K562 (cell line): ENCODE measurements at regions not wholly inside any gene's neighbourhood (a gene's known extent, or its start where the extent isn't known, plus 50 kb on each side); places are given as distances from the start of the nearest gene placed in this dataset.
A peak's percentile ranks its signal among the peaks of the same experiment; 100 is the strongest.

ENCODE experiments used
- CBFA2T3 ChIP-seq: fragments of 450-650 bp; IDR thresholded peaks from 2 replicates; pipeline ENCODE4 v1.6.1; 2017
- CBX8 ChIP-seq: fragments of 200-600 bp; sonication (generic); IDR thresholded peaks from 2 replicates; pipeline ENCODE4 v1.6.1; 2012; ENCODE audit warnings: borderline replicate concordance, mixed run types, low read depth, mild to moderate bottlenecking, moderate library complexity, mixed read lengths, low read length, control low read depth, inconsistent platforms; ENCODE audit not compliant: poor library complexity, severe bottlenecking; ENCODE audit errors: extremely low read depth
- CEBPB ChIP-seq: fragments of 450-650 bp; IDR thresholded peaks from 2 replicates; pipeline ENCODE4 v1.6.1; 2016; ENCODE audit warnings: missing genetic modification characterization, missing compliant biosample characterization
- CREB3 ChIP-seq: fragments of 450-650 bp; conservative IDR thresholded peaks from 2 replicates; pipeline ENCODE4 v1.6.1; 2016; ENCODE audit warnings: missing genetic modification characterization, low read depth, mild to moderate bottlenecking, missing compliant biosample characterization, moderate library complexity
- ETS2 ChIP-seq: IDR thresholded peaks from 2 replicates; pipeline ENCODE4 v1.6.1; 2016; ENCODE audit warnings: borderline replicate concordance, missing genetic modification characterization, mild to moderate bottlenecking, moderate library complexity, missing compliant biosample characterization; ENCODE audit not compliant: poor library complexity, severe bottlenecking
- FOXK1 ChIP-seq: sonication (generic); formaldehyde crosslinking; IDR thresholded peaks from 2 replicates; pipeline ENCODE4 v1.8.0; 2022; ENCODE audit warnings: missing genetic modification reagents, mild to moderate bottlenecking, borderline replicate concordance
- NCOA1 ChIP-seq: fragments of 450-650 bp; IDR thresholded peaks from 2 replicates; pipeline ENCODE4 v1.6.1; 2016; ENCODE audit warnings: low read depth
- PREB ChIP-seq: sonication (generic); formaldehyde crosslinking; IDR thresholded peaks from 2 replicates; pipeline ENCODE4 v1.8.1; 2023; ENCODE audit warnings: mild to moderate bottlenecking, missing genetic modification reagents
- PTBP1 ChIP-seq: fragments of 200-400 bp; formaldehyde crosslinking; IDR thresholded peaks from 2 replicates; pipeline ENCODE4 v1.6.1; 2017; ENCODE audit warnings: low read depth, low read length
- PTTG1 ChIP-seq: fragments of 450-650 bp; IDR thresholded peaks from 2 replicates; pipeline ENCODE4 v1.6.1; 2016; ENCODE audit warnings: low read depth, mild to moderate bottlenecking, missing genetic modification characterization, missing compliant biosample characterization
- RBM25 ChIP-seq: fragments of 200-400 bp; formaldehyde crosslinking; IDR thresholded peaks from 2 replicates; pipeline ENCODE4 v1.6.1; 2018; ENCODE audit warnings: low read length, low read depth, moderate library complexity; ENCODE audit not compliant: severe bottlenecking
- RNF219 ChIP-seq: fragments of 250-450 bp; sonication (Bioruptor Pico); IDR thresholded peaks from 2 replicates; pipeline ENCODE4 v1.5.0; 2022; ENCODE audit warnings: mild to moderate bottlenecking
- SFPQ ChIP-seq: fragments of 200-400 bp; formaldehyde crosslinking; IDR thresholded peaks from 2 replicates; pipeline ENCODE4 v1.6.1; 2017; ENCODE audit warnings: mild to moderate bottlenecking, low read depth, low read length, moderate library complexity
- SMARCC2 ChIP-seq: fragments of 450-650 bp; IDR thresholded peaks from 2 replicates; pipeline ENCODE4 v1.6.1; 2017; ENCODE audit warnings: antibody characterized with exemption, moderate library complexity, mild to moderate bottlenecking, low read depth
- SPI1 ChIP-seq: IDR thresholded peaks from 2 replicates; pipeline ENCODE4 v1.6.1; 2011; ENCODE audit warnings: low read depth, low read length, control low read depth, borderline replicate concordance
- STAT5A ChIP-seq: IDR thresholded peaks from 2 replicates; pipeline ENCODE4 v1.6.1; 2012; ENCODE audit warnings: low read length, inconsistent platforms, borderline replicate concordance
- TGIF2 ChIP-seq: sonication (generic); formaldehyde crosslinking; IDR thresholded peaks from 2 replicates; pipeline ENCODE4 v1.8.1; 2022; ENCODE audit warnings: mild to moderate bottlenecking, missing genetic modification reagents, moderate library complexity
- ZBTB26 ChIP-seq: fragments of 450-650 bp; formaldehyde crosslinking; IDR thresholded peaks from 2 replicates; pipeline ENCODE4 v1.4.0; 2022; ENCODE audit warnings: missing genetic modification characterization
- ZFP30 ChIP-seq: fragments of 250-450 bp; sonication (Bioruptor Pico); IDR thresholded peaks from 2 replicates; pipeline ENCODE4 v1.8.0; 2022; ENCODE audit warnings: moderate library complexity, mild to moderate bottlenecking, inconsistent platforms, borderline replicate concordance

- no peak for TF ChIP-seq CEBPB
- TF ChIP-seq CBFA2T3, result peak; percentile 99
- TF ChIP-seq ZFP30 (CRISPR knock-in tag), result no peak
- no peak for TF ChIP-seq CBX8
- TF ChIP-seq NCOA1, result peak; percentile 95
- TF ChIP-seq ZBTB26 (CRISPR knock-in tag), result 0 out of 2 replicates have a peak, but pooled peaks have one; percentile 6
- TF ChIP-seq SFPQ, result no peak
- no peak for TF ChIP-seq RNF219 (CRISPR knock-in tag)
- no peak for TF ChIP-seq SPI1
- no peak for TF ChIP-seq ETS2 (tag)
- TF ChIP-seq PTBP1, result no peak
- TF ChIP-seq STAT5A, result peak; percentile 94
- TF ChIP-seq PTTG1, result no peak; the same call in 1 of the 2 replicates
- peak; percentile 96; the same call in 1 of the 2 replicates for TF ChIP-seq PREB (CRISPR knock-in tag)
- peak; percentile 97 for TF ChIP-seq SMARCC2
- TF ChIP-seq TGIF2 (CRISPR knock-in tag), result no peak
- no peak for TF ChIP-seq FOXK1 (CRISPR knock-in tag)
- peak; percentile 89 for TF ChIP-seq RBM25
- TF ChIP-seq CREB3 (tag), result peak; percentile 84
Measured at GRCh38 chr6:37103169-37104039, 66.5 kb upstream of the PIM1 start (continued).
